HG03571 (cell line): ENCODE measurements at regions not wholly inside any gene's neighbourhood (a gene's known extent, or its start where the extent isn't known, plus 50 kb on each side); places are given as distances from the start of the nearest gene placed in this dataset.
"Not testable (repeated sequence)": the region's sequence is repeated elsewhere in the genome, so short reads cannot be mapped to it uniquely, and the experiment has no call there.

ENCODE experiments used
- ATAC-seq: cut with Tn5 transposase; IDR thresholded peaks from one replicate; pipeline ENCODE4 v1.9.1; 2021; ENCODE audit not compliant: unreplicated experiment

GRCh38 chr12:105481392-105482300, 151.2 kb downstream of the C12orf75 start:
- no peak for ATAC-seq

DNA sequence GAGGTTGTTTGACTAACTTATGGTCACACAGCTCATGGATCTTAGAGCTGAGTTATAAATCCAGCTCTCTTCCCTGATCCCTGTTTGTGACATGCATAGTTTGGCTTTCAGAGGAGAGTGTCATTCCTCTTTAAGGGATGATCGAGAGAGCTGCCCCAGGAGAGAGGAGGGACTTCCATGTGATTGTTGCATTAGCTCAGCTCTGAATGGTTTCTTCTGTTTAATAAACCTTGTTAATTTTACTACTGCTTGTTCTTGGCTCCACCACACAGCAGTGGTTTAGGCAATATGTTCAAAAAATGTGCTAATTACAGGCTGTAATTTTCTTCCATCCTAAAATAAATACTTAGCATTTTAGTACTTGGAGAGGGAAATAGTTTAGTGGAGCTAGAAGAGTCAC, 152.5 kb downstream of the C12orf75 start:
- ATAC-seq, result no peak

GRCh38 chr12:105483691-105484090, 153.2 kb downstream of the C12orf75 start:
- no peak for ATAC-seq

- ATAC-seq, result no peak
These were observed 154.9 kb downstream of the C12orf75 start for GRCh38 chr12:105485321-105485910.

- ATAC-seq, result no peak
These were observed 155.4 kb downstream of the C12orf75 start for GRCh38 chr12:105485921-105486320.

DNA sequence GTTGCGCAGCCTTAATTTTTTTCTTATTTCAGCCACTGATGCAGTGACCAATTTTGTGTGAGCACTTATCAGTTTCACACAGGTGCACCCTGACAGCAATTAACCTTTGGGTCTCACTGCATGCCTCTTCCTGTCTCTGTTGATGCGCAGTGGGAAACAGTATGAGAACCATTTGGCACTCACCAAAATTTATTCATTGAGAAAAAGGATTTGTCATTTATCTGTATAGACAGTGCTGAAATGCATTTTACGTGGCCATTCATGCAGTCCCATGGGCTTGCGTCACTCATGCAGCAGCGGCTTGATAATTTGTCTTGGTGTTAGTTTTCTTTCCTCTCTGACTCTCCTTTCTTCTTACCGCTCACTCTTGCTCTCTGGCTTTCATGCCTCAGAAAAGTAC, 157.5 kb downstream of the C12orf75 start:
- ATAC-seq, result no peak

DNA sequence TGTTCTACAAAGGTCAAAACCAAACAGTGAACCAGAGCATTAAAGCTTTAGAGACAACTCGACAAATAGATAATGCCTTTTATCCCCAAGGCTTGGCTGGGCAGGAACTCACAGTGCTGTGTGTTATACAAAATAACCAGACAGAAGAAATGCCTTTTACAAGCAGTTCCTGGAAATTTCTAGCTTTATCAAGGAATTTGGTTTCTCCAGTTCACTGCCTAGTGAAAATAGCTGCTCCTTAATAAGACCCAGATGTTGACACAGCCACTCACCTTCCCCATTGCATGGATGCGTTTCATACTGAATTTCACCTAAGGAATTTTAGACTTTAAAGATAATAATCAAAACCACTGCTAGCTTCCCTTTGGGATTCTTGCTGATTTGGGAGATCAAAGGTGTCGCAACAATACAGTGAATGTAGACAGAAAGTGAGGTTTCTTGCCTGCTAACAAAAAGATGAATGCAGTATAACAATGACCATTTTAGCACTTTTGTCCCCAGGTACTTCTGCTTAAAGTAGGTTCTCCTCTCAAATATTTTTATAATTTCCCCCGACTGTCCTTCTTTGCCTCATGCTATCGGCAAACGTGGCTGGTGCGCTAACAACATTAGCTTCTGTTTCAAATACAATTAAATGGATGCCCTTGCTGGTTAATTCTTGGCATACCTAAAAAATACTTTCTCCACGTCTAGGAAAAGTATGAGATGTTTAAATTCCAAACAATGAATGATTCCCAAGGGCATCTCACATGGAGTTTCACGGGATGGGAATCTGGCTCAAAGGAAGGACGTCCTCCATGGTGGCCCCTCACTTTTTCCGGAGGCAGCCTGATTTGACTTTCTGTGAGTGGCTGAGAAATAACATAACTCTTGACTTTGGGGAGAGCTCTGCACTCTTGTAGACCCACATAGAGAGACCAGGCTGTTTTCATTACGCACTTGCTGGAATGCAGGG, 162.4 kb downstream of the C12orf75 start:
- no peak for ATAC-seq

- no peak for ATAC-seq
These were observed 168.7 kb downstream of the C12orf75 start for GRCh38 chr12:105499205-105499604.

DNA sequence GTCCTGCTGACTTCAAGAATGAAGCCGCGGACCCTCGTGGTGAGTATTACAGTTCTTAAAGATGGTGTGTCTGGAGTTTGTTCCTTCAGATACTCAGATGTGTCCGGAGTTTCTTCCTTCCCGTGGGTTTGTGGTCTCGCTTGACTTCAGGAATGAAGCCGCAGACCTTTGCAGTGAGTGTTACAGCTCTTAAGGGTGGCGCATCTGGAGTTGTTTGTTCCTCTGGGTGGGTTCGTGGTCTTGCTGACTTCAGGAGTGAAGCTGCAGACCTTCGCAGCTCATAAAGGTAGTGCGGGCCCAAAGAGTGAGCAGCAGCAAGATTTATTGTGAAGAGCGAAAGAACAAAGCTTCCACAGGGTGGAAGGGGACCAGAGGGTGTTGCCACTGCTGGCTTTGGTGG, 170.2 kb downstream of the C12orf75 start:
- not testable (repeated sequence) for ATAC-seq

DNA sequence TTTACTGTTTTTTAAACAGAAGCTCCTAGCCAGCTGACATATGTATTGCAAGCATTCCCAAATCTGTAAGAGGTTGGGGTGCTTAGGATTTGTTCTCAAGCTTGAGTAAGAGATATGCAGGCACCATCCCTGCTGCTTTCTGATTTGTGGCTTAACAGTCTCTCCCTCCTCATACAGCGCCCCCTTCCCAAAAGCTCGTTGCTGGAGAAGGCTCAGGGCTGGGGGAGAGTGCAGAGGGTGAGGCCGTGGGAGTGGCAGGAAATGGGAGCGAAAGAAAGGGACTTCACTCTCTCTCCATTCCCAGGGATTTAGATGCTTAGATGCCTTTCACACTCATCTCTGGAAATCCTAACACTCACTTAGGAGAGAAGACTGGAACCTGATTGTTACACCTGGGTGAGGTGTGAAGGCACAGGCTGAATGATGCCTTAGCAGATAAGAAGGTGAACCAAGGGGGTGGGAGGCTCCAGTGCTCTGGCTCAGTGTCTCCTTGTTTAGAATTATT, 172.0 kb downstream of the C12orf75 start:
- ATAC-seq, result no peak

- ATAC-seq, result no peak
These were observed 173.1 kb downstream of the C12orf75 start for GRCh38 chr12:105503619-105504018.

- no peak for ATAC-seq
These were observed 173.8 kb downstream of the C12orf75 start for GRCh38 chr12:105504286-105504685.

GRCh38 chr12:105506678-105507310, 176.3 kb downstream of the C12orf75 start:
- no peak for ATAC-seq

DNA sequence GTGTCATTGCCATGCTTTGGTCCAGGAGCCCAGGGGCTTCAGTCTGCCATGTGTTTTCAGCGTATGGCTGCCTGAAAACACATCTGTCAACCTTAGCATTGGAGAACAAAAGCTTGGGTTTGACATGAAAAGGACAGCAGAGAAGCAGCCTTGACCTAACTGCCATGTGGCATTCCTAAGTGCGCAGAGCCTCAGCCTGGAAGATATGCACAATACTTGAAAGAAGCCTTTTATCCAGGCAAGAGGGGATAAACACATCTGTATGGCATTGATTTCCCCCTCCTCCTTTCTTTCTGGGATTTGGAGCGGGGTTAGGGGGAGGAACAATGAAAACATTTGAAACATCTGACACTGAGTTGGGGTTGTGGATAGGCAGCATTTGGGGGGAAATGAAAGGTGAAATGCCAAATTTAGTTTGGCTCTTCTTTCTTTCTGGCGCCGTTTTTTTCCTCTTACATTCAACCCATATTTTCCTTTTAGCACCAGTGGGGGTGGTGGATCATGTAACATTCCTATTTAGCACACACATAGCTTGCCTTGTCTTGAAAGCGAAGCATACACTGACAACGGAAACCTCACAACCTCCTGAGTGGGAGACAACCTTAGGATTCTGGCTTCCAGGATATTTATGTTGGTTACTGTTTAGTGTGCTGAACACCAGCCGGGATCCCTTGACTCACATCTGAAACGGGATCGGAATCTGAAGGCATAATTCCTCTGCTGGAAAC, 177.0 kb downstream of the C12orf75 start:
- no peak for ATAC-seq

GRCh38 chr12:105508096-105508495, 177.6 kb downstream of the C12orf75 start:
- no peak for ATAC-seq

DNA sequence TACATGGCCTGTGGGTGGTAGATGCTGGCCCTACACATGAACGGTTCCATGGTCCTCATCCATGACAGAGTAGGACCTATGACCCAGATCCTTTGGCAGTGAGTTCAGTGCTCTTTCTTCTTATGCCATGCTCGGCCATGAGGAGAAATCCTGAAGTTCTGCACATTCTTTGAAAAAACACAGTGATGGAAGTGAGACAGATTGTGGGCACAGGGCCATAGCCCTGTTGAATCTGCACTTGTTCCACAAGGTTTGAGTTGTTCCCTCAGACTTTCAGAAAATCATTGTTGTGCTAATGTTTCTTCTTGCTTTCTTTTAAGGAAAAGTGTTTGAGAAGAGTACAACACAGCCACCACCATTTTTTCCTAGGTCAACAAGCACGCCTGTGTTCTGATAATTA, 180.0 kb downstream of the C12orf75 start:
- ATAC-seq, result no peak

- not testable (repeated sequence) for ATAC-seq
These were observed 182.4 kb downstream of the C12orf75 start for GRCh38 chr12:105512861-105513260.

DNA sequence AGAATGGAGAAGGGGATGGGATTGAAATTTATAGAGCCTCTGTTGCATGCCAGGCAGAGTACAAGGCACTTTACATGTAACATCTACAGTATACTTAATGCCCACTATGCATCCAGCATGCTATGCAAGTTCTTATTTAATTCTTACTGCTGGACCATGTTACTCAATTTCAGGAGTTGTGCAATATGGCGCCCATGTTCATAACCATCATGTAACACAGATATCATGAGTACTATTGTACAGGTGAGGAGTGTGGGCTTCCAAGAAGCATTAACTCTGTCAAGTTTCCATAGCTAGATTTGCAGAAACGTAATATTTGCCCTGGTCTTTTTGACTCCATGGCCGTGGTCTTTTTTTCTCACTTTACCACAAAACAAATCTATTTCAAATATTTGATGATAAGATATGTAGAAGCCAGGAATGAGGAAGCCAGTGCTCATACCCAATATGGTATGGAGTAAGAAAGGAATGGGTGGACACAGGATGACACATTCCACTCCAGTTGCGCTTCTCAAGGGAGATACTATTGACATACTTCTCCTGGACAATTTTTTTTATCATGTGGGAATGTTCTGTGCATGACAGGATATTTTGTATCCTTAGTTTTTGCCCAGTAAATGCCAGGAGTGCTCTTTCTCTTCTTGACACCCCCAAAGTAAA, 191.8 kb downstream of the C12orf75 start:
- no peak for ATAC-seq
